DOHH2 (cell line): ENCODE measurements at regions not wholly inside any gene's neighbourhood (a gene's known extent, or its start where the extent isn't known, plus 50 kb on each side); places are given as distances from the start of the nearest gene placed in this dataset.

Experiments used
- CTCF ChIP-seq: fragments of 200-600 bp; sonication (generic); IDR thresholded peaks from one replicate; pipeline ENCODE4 v1.5.1; 2014; ENCODE audit warnings: antibody characterized with exemption, mild to moderate bottlenecking, low read depth, low read length; ENCODE audit not compliant: poor library complexity, severe bottlenecking
- EZH2phosphoT487 ChIP-seq: fragments of 200-600 bp; sonication (generic); IDR thresholded peaks from 2 replicates; pipeline ENCODE4 v1.6.1; 2017; ENCODE audit warnings: borderline replicate concordance, mild to moderate bottlenecking, antibody characterized with exemption, low read length, moderate library complexity, mixed read lengths

- no peak for TF ChIP-seq CTCF
- TF ChIP-seq EZH2phosphoT487 = no peak
These were observed 428.2 kb downstream of the BMP2 start for GRCh38 chr20:7195704-7196103.
